ENCODE measurements at regions not wholly inside any gene's neighbourhood (a gene's known extent, or its start where the extent isn't known, plus 50 kb on each side); places are given as distances from the start of the nearest gene placed in this dataset.

- peaks cover 20% of the 10 kb centered on the region for H3K4me1 ChIP-seq
- intact Hi-C loops (cut with micrococcal nuclease; ENCODE audit: unreplicated experiment) = no loop called here
- no peak for DNase-seq
- H3K9me3 ChIP-seq = no peaks in the 10 kb centered on the region
- Mint-ChIP-seq H3K4me1 (ENCODE audit: low read depth, unreplicated experiment) (peaks cover 32% of the 10 kb centered on the region), H3K27me3 (ENCODE audit: insufficient read depth, unreplicated experiment) (no peaks in the 10 kb centered on the region), H3K27ac (ENCODE audit: unreplicated experiment) (no peak overlapping the region), H3K36me3 (ENCODE audit: insufficient read depth, unreplicated experiment) (peaks cover 7% of the 10 kb centered on the region), H3K4me3 (ENCODE audit: unreplicated experiment) (no peak overlapping the region), H3K9me3 (ENCODE audit: unreplicated experiment) (no peaks in the 10 kb centered on the region)
- no peak for TF ChIP-seq CTCF (IDR thresholded peaks at IDR 0.05; ENCODE audit: insufficient read depth in 1 of 2, low read depth in 1 of 2, low read length in 1 of 2, severe bottlenecking in 1 of 2, unreplicated experiment in 1 of 2)
- no peak overlapping the region for H3K4me3 ChIP-seq (ENCODE audit: low read depth, low read length)
- no peaks in the 10 kb centered on the region for H3K27me3 ChIP-seq (replicated peaks; ENCODE audit: control insufficient read depth, insufficient read depth, low read length)
- no TSS peak for BruUV-seq (replicated peaks)
- ChIA-PET CTCF (no interaction called here), POLR2A (no interaction called here)
- H3K36me3 ChIP-seq (ENCODE audit: control insufficient read depth, insufficient read depth, low read length) = no peaks in the 10 kb centered on the region
Measured at GRCh38 chr2:15886231-15886630, 54.1 kb upstream of the MYCN start.

- Histone ChIP-seq H3K4me1 (peaks cover 42% of the 10 kb centered on the region), H3K4me3 (ENCODE audit: low read depth, low read length) (no peak overlapping the region), H3K9me3 (no peaks in the 10 kb centered on the region), H3K36me3 (ENCODE audit: control insufficient read depth, insufficient read depth, low read length) (no peaks in the 10 kb centered on the region), H3K27me3 (replicated peaks; ENCODE audit: control insufficient read depth, insufficient read depth, low read length) (no peaks in the 10 kb centered on the region)
- H3K27ac Mint-ChIP-seq (ENCODE audit: unreplicated experiment) = peak overlapping the region; percentile 96
- intact Hi-C loops (cut with micrococcal nuclease; ENCODE audit: unreplicated experiment) = loop anchor here (5.0 kb wide), 1 partner anchor 92 kb away; no protein-coding TSS in a partner anchor
- POLR2A ChIA-PET = no interaction called here
- TF ChIP-seq CTCF (IDR thresholded peaks at IDR 0.05; ENCODE audit: insufficient read depth in 1 of 2, low read depth in 1 of 2, low read length in 1 of 2, severe bottlenecking in 1 of 2, unreplicated experiment in 1 of 2) = no peak
- no peak for DNase-seq
- peaks cover 57% of the 10 kb centered on the region for H3K4me1 Mint-ChIP-seq (ENCODE audit: low read depth, unreplicated experiment)
- no TSS peak for BruUV-seq (replicated peaks)
- H3K4me3 Mint-ChIP-seq (ENCODE audit: unreplicated experiment) = no peak overlapping the region
- H3K36me3 Mint-ChIP-seq (ENCODE audit: insufficient read depth, unreplicated experiment) = peaks cover 7% of the 10 kb centered on the region
- H3K27me3 Mint-ChIP-seq (ENCODE audit: insufficient read depth, unreplicated experiment) = no peaks in the 10 kb centered on the region
- H3K9me3 Mint-ChIP-seq (ENCODE audit: unreplicated experiment) = no peaks in the 10 kb centered on the region
- CTCF ChIA-PET = interaction anchor here (1.1 kb wide), 1 partner anchor 50 kb away, joined by 3 read pairs; no protein-coding TSS in a partner anchor
Measured at GRCh38 chr2:15889442-15890123, 50.8 kb upstream of the MYCN start.

GRCh38 chr2:15890124-15890754 lies 50.1 kb upstream of the MYCN start:
- no peaks in the 10 kb centered on the region for H3K9me3 Mint-ChIP-seq (ENCODE audit: unreplicated experiment)
- DNase-seq = no peak
- ChIA-PET CTCF (interaction anchor here (1.1 kb wide), 1 partner anchor 49 kb away, joined by 3 read pairs; no protein-coding TSS in a partner anchor), POLR2A (no interaction called here)
- no peaks in the 10 kb centered on the region for H3K36me3 ChIP-seq (ENCODE audit: control insufficient read depth, insufficient read depth, low read length)
- H3K36me3 Mint-ChIP-seq (ENCODE audit: insufficient read depth, unreplicated experiment) = peaks cover 7% of the 10 kb centered on the region
- BruUV-seq (replicated peaks) = no TSS peak
- H3K4me3 Mint-ChIP-seq (ENCODE audit: unreplicated experiment) = no peak overlapping the region
- H3K27me3 Mint-ChIP-seq (ENCODE audit: insufficient read depth, unreplicated experiment) = no peaks in the 10 kb centered on the region
- H3K4me3 ChIP-seq (ENCODE audit: low read depth, low read length) = no peak overlapping the region
- intact Hi-C loops (cut with micrococcal nuclease; ENCODE audit: unreplicated experiment) = loop anchor here (5.0 kb wide), 1 partner anchor 93 kb away; no protein-coding TSS in a partner anchor
- H3K27ac Mint-ChIP-seq (ENCODE audit: unreplicated experiment) = peak overlapping the region; percentile 96
- TF ChIP-seq CTCF (IDR thresholded peaks at IDR 0.05; ENCODE audit: insufficient read depth in 1 of 2, low read depth in 1 of 2, low read length in 1 of 2, severe bottlenecking in 1 of 2, unreplicated experiment in 1 of 2) = no peak
- no peaks in the 10 kb centered on the region for H3K9me3 ChIP-seq
- H3K27me3 ChIP-seq (replicated peaks; ENCODE audit: control insufficient read depth, insufficient read depth, low read length) = no peaks in the 10 kb centered on the region
- H3K4me1 ChIP-seq = peaks cover 45% of the 10 kb centered on the region
- H3K4me1 Mint-ChIP-seq (ENCODE audit: low read depth, unreplicated experiment) = peaks cover 58% of the 10 kb centered on the region
